HepG2 (cell line): ENCODE measurements at regions not wholly inside any gene's neighbourhood (a gene's known extent, or its start where the extent isn't known, plus 50 kb on each side); places are given as distances from the start of the nearest gene placed in this dataset.

Source experiments
- ATAC-seq: fragments of 200-7000 bp; cut with Tn5 transposase; 3 replicates; pipeline ENCODE4 v1.9.1; 2020; ENCODE audit warnings: mild to moderate bottlenecking, moderate library complexity
- BruUV-seq: library from RNA; stranded (reverse); fragments of 400-500 nt; replicated peaks from 2 replicates; lab custom pipeline; 2021; lab: Mats Ljungman, UMichigan
- CTCF ChIA-PET: fragments of 300-600 bp; formaldehyde crosslinking; extraction: SDS; loops from one replicate; lab custom pipeline; 2021; ENCODE audit warnings: low total read pairs, inconsistent platforms, low intra/inter-chr PET ratio; lab: Yijun Ruan, JAX
- POLR2A ChIA-PET: fragments of 350-600 bp; sonication (Branson Sonifier 250); formaldehyde crosslinking; loops from one replicate; lab custom pipeline; 2020; ENCODE audit warnings: antibody characterized with exemption, inconsistent platforms; lab: Yijun Ruan, JAX
- DNase-seq: peaks from one replicate; pipeline ENCODE4 v3.0.0-alpha.2; 2015; ENCODE audit warnings: low spot score
- FAIRE-seq: peaks from 3 replicates; lab custom pipeline; 2011; peaks lifted over from hg19 to GRCh38; lab: Jason Lieb, UNC
- H2AFZ ChIP-seq: one replicate; pipeline ENCODE4 v1.6.1; 2011; ENCODE audit warnings: low read length, inconsistent platforms
- H3K27ac ChIP-seq: fragments of 300-600 bp; 3 replicates; pipeline ENCODE4 v1.8.0; 2011; ENCODE audit warnings: mixed run types, mild to moderate bottlenecking, mixed read lengths, low read length, inconsistent platforms; ENCODE audit not compliant: insufficient read depth; ENCODE audit errors: extremely low read length
- H3K27me3 ChIP-seq, 2 experiments: fragments of 200-600 bp in 1 of 2; 2 replicates in 1 of 2; 3 replicates in 1 of 2; pipeline versions ENCODE4 v1.6.0 to v1.8.0; 2011; ENCODE audit warnings: low read length in 2 of 2, mild to moderate bottlenecking in 2 of 2, moderate library complexity in 2 of 2, inconsistent platforms in 1 of 2; ENCODE audit not compliant: insufficient read depth in 2 of 2, control insufficient read depth in 1 of 2
- H3K36me3 ChIP-seq, 2 experiments: fragments of 200-600 bp in 1 of 2; replicated peaks in 1 of 2; 2 replicates in 1 of 2; 3 replicates in 1 of 2; pipeline versions ENCODE4 v1.5.1 to v1.8.0; 2011; ENCODE audit warnings: low read length in 2 of 2, inconsistent platforms in 1 of 2; ENCODE audit not compliant: insufficient read depth in 2 of 2, control insufficient read depth in 1 of 2
- H3K4me1 ChIP-seq: 2 replicates; pipeline ENCODE4 v1.5.1; 2012; ENCODE audit warnings: low read length, inconsistent platforms; ENCODE audit not compliant: insufficient read depth
- H3K4me2 ChIP-seq: 2 replicates; pipeline ENCODE4 v1.6.0; 2011; ENCODE audit warnings: low read depth, low read length, inconsistent platforms
- H3K4me3 ChIP-seq, 3 experiments: fragments of 200-600 bp in 1 of 3; sonication (generic), shearing (Covaris generic) in 1 of 3; replicated peaks in 1 of 3; 2 replicates each; pipeline ENCODE4 v1.5.1; 2011 to 2016; ENCODE audit warnings: low read length in 3 of 3, inconsistent platforms in 2 of 3, low read depth in 2 of 3, mild to moderate bottlenecking in 2 of 3, control low read depth in 1 of 3, mixed read lengths in 1 of 3; ENCODE audit not compliant: insufficient read depth in 1 of 3
- H3K79me2 ChIP-seq: one replicate; pipeline ENCODE4 v1.6.1; 2011; ENCODE audit warnings: low read length, inconsistent platforms; ENCODE audit not compliant: insufficient read depth
- H3K9ac ChIP-seq: 2 replicates; pipeline ENCODE4 v1.6.0; 2011; ENCODE audit warnings: mild to moderate bottlenecking, low read depth, low read length, inconsistent platforms; ENCODE audit not compliant: insufficient read depth
- H3K9me3 ChIP-seq: 2 replicates; pipeline ENCODE4 v1.5.1; 2012; ENCODE audit warnings: mild to moderate bottlenecking, low read length
- H4K20me1 ChIP-seq: 2 replicates; pipeline ENCODE4 v1.6.0; 2011; ENCODE audit warnings: inconsistent platforms, mild to moderate bottlenecking, low read length, moderate library complexity; ENCODE audit not compliant: insufficient read depth
- E2F1 ChIP-seq: sonication (generic); formaldehyde crosslinking; IDR thresholded peaks from 2 replicates; pipeline ENCODE4 v1.5.0; 2020; ENCODE audit warnings: missing genetic modification reagents
- REPIN1 ChIP-seq: sonication (generic); formaldehyde crosslinking; IDR thresholded peaks from 2 replicates; pipeline ENCODE4 v1.8.0; 2022; ENCODE audit warnings: missing genetic modification reagents, low read depth, mild to moderate bottlenecking, borderline replicate concordance
- TIGD3 ChIP-seq: sonication (generic); formaldehyde crosslinking; IDR thresholded peaks from 2 replicates; pipeline ENCODE4 v1.5.1; 2020; ENCODE audit warnings: mild to moderate bottlenecking, missing genetic modification reagents, borderline replicate concordance
- WIZ ChIP-seq: sonication (generic); formaldehyde crosslinking; IDR thresholded peaks from 2 replicates; pipeline ENCODE4 v1.5.1; 2020; ENCODE audit warnings: mild to moderate bottlenecking, missing genetic modification reagents
- ZNF230 ChIP-seq: sonication (generic); formaldehyde crosslinking; IDR thresholded peaks from 2 replicates; pipeline ENCODE4 v1.4.0; 2020; ENCODE audit warnings: mild to moderate bottlenecking, missing genetic modification reagents
- ZNF597 ChIP-seq: sonication (generic); formaldehyde crosslinking; IDR thresholded peaks from 2 replicates; pipeline ENCODE4 v1.5.0; 2020; ENCODE audit warnings: missing genetic modification reagents
- ZNF674 ChIP-seq: sonication (generic); formaldehyde crosslinking; IDR thresholded peaks from 2 replicates; pipeline ENCODE4 v1.5.0; 2020; ENCODE audit warnings: low read depth, mild to moderate bottlenecking, missing genetic modification reagents
- ZNF790 ChIP-seq: sonication (generic); formaldehyde crosslinking; IDR thresholded peaks from 2 replicates; pipeline ENCODE4 v1.8.0; 2022; ENCODE audit warnings: missing genetic modification reagents, mild to moderate bottlenecking, borderline replicate concordance
- WGBS: methylation state at CpG from one replicate; pipeline ENCODE4 v1.1.6; 2017; ENCODE audit warnings: low lambda C conversion rate; 5-methylcytosine and 5-hydroxymethylcytosine counted together
- in situ Hi-C: cut with HindIII; loops from 2 replicates; pipeline ENCODE4 v1.10.0; 2017; ENCODE audit warnings: low pct_unique_long_range_greater_than_20kb; ENCODE audit not compliant: extremely low pct_ligation_motif_present
- intact Hi-C: fragments of 100-400 bp; cut with micrococcal nuclease; formaldehyde crosslinking; loops from one replicate; pipeline ENCODE4 v1.10.0; 2022; ENCODE audit not compliant: unreplicated experiment

GRCh38 chr3:20984594-20985205 lies 766.3 kb downstream of the ZNF385D start:
- ATAC-seq, result no peak
- H3K4me3 ChIP-seq, result no peak overlapping the region
- intact Hi-C loops, result no loop called here
- 0% methylated on average over 2 of the region's 2 CpGs for whole genome bisulfite sequencing
- no peak overlapping the region for H3K4me2 ChIP-seq
- no peaks in the 10 kb centered on the region for H3K79me2 ChIP-seq
- ChIA-PET CTCF (no interaction called here), POLR2A (no interaction called here)
- no peak overlapping the region for H2AFZ ChIP-seq
- no peaks in the 10 kb centered on the region for H4K20me1 ChIP-seq
- no peaks in the 10 kb centered on the region for H3K36me3 ChIP-seq
- no peaks in the 10 kb centered on the region for H3K27me3 ChIP-seq
- in situ Hi-C loops, result no loop called here
- H3K9ac ChIP-seq, result no peak overlapping the region
- peaks cover 46% of the 10 kb centered on the region for H3K9me3 ChIP-seq
- no peak overlapping the region for H3K27ac ChIP-seq
- H3K4me1 ChIP-seq, result no peaks in the 10 kb centered on the region
- DNase-seq, result no peak
- TF ChIP-seq E2F1 (no peak), ZNF597 (CRISPR knock-in tag) (no peak), ZNF790 (CRISPR knock-in tag) (no peak), REPIN1 (CRISPR knock-in tag) (no peak), ZNF674 (CRISPR knock-in tag) (no peak), TIGD3 (CRISPR knock-in tag) (no peak), WIZ (CRISPR knock-in tag) (no peak), ZNF230 (CRISPR knock-in tag) (no peak)
- FAIRE-seq, result no peak
- BruUV-seq, result no TSS peak
